ENCODE measurements at regions not wholly inside any gene's neighbourhood (a gene's known extent, or its start where the extent isn't known, plus 50 kb on each side); places are given as distances from the start of the nearest gene placed in this dataset.
A peak's percentile ranks its signal among the peaks of the same experiment; 100 is the strongest.

GRCh38 chr7:42858570-42858969, 53.3 kb downstream of the C7orf25 start:
- no peak for DNase-seq (ENCODE audit: low read depth in 4 of 4, low spot score in 2 of 4)

- DNase-seq (ENCODE audit: low read depth in 4 of 4, low spot score in 2 of 4): no peak
Observed at GRCh38 chr7:42856605-42856987, 55.3 kb downstream of the C7orf25 start.

GRCh38 chr7:42854571-42855118, 57.2 kb downstream of the C7orf25 start:
- no peak for DNase-seq (ENCODE audit: low read depth in 4 of 4, low spot score in 2 of 4)

- no peak for DNase-seq (ENCODE audit: low read depth in 4 of 4, low spot score in 2 of 4)
Observed at GRCh38 chr7:42852531-42852930, 59.3 kb downstream of the C7orf25 start.

- DNase-seq (ENCODE audit: low read depth in 4 of 4, low spot score in 2 of 4): no peak
Observed at GRCh38 chr7:42843205-42843800, 68.6 kb downstream of the C7orf25 start.

GRCh38 chr7:42834676-42835075, 77.2 kb downstream of the C7orf25 start:
- no peak for DNase-seq (ENCODE audit: low read depth in 4 of 4, low spot score in 2 of 4)

- no peak for DNase-seq (ENCODE audit: low read depth in 4 of 4, low spot score in 2 of 4)
Observed at GRCh38 chr7:42833411-42833810, 78.5 kb downstream of the C7orf25 start.

- DNase-seq (ENCODE audit: low read depth in 4 of 4, low spot score in 2 of 4): no peak
Observed at GRCh38 chr7:42832667-42833066, 79.2 kb downstream of the C7orf25 start.

GRCh38 chr7:42831718-42832522, 80.0 kb downstream of the C7orf25 start:
- DNase-seq (ENCODE audit: low read depth in 4 of 4, low spot score in 2 of 4): peak in 1 of 4 donors; percentile 55

- no peak for DNase-seq (ENCODE audit: low read depth in 4 of 4, low spot score in 2 of 4)
Observed at GRCh38 chr7:42831006-42831717, 80.7 kb downstream of the C7orf25 start.

- DNase-seq (ENCODE audit: low read depth in 4 of 4, low spot score in 2 of 4): no peak
Observed at GRCh38 chr7:42812779-42813178, 99.1 kb downstream of the C7orf25 start.

- no peak for DNase-seq (ENCODE audit: low read depth in 4 of 4, low spot score in 2 of 4)
Observed at GRCh38 chr7:42805601-42806000, 106.3 kb downstream of the C7orf25 start.

- no peak for DNase-seq (ENCODE audit: low read depth in 4 of 4, low spot score in 2 of 4)
Observed at GRCh38 chr7:42794673-42795072, 117.2 kb downstream of the C7orf25 start.

- no peak for DNase-seq (ENCODE audit: low read depth in 4 of 4, low spot score in 2 of 4)
Observed at GRCh38 chr7:42792841-42793240, 119.0 kb downstream of the C7orf25 start.

GRCh38 chr7:42790196-42790595, 121.7 kb downstream of the C7orf25 start:
- no peak for DNase-seq (ENCODE audit: low read depth in 4 of 4, low spot score in 2 of 4)

- no peak for DNase-seq (ENCODE audit: low read depth in 4 of 4, low spot score in 2 of 4)
Observed at GRCh38 chr7:42774436-42774835, 137.4 kb downstream of the C7orf25 start.

GRCh38 chr7:42770114-42770513, 141.8 kb downstream of the C7orf25 start:
- DNase-seq (ENCODE audit: low read depth in 4 of 4, low spot score in 2 of 4): no peak

- no peak for DNase-seq (ENCODE audit: low read depth in 4 of 4, low spot score in 2 of 4)
Observed at GRCh38 chr7:42768045-42768444, 143.8 kb downstream of the C7orf25 start.

- DNase-seq (ENCODE audit: low read depth in 4 of 4, low spot score in 2 of 4): no peak
Observed at GRCh38 chr7:42766782-42767423, 145.0 kb downstream of the C7orf25 start.

GRCh38 chr7:42765931-42766330, 145.9 kb downstream of the C7orf25 start:
- DNase-seq (ENCODE audit: low read depth in 4 of 4, low spot score in 2 of 4): no peak

GRCh38 chr7:42763137-42763551, 148.7 kb downstream of the C7orf25 start:
- DNase-seq (ENCODE audit: low read depth in 4 of 4, low spot score in 2 of 4): no peak

Measured in left renal cortex interstitium (tissue), 4 donors.